G401 (cell line): ENCODE measurements at regions not wholly inside any gene's neighbourhood (a gene's known extent, or its start where the extent isn't known, plus 50 kb on each side); places are given as distances from the start of the nearest gene placed in this dataset.
"Not testable (repeated sequence)": the region's sequence is repeated elsewhere in the genome, so short reads cannot be mapped to it uniquely, and the experiment has no call there.

ENCODE experiments used
- DNase-seq: peaks from one replicate; pipeline ENCODE4 v3.0.0-alpha.2; 2015; ENCODE audit warnings: low spot score
- in situ Hi-C: cut with HindIII; loops from 2 replicates; pipeline ENCODE4 v1.10.0; 2016; ENCODE audit warnings: low sequenced_read_pairs, mixed read lengths

DNA sequence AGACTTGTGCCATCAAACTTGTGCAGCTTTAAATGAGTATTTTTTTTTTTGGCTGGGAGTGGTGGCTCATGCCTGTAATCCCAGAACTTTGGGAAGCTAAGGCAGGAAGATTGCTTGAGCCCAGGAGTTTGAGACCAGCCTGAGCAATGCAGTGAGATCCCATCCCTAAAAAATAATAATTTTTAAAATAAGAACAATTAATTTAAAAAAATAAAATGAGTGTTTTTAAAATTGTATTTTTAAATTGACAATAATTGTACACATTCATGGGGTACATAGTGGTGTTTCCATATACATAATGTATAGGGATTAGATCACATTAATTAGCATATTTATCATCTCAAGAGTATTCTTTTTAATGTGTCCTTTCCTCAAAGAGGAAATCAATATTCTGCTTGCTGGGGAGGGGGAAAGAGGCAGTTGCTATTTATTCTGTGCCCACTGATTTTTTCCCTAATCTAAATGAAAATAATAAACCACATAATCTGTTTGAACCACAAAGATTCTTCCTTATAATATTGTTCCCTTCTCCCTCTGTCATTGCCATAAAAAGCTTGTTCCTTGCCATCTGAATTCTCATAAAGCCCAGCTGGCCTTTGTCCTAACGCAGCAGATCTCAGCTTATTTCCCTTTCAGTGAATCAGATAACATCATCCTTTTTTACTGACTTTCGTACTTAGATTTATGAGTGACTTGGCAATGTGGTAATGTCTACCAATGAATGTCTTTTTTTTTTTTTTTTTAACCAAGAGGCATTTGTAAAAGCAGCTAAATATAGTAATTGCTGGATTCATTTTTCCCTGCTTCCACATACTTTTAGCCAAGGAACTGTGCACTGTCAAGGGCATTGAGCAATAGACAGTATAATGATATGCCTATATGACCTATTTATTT is 81.8 kb upstream of the RUBCNL start:
- no peak for DNase-seq

GRCh38 chr13:46467694-46468093 is 80.6 kb upstream of the RUBCNL start:
- in situ Hi-C loops, DNase-seq: not testable (repeated sequence)

More for the DNA sequence above, 81.8 kb upstream of the RUBCNL start:
- in situ Hi-C loops, result no loop called here

DNA sequence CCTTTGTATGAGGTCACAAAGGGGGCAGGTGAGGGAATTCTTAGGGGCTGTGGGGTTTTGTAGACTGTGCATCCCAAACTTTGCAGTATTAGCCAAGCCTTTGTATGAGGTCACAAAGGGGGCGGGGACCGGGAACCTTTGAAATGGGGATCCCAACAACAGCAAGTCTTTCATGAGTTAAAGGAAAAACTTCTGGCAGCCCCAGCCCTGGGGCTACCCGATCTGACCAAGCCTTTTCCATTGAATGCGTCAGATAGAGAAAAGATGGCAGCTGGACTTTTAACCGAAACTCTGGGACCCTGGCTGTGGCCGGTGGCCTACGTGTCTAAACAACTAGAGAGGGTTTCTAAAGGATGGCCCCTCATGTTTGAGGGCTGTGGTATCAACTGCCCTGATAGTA is 79.0 kb upstream of the RUBCNL start:
- in situ Hi-C loops, DNase-seq: not testable (repeated sequence)

- DNase-seq, result no peak
- in situ Hi-C loops, result no loop called here
Observed at GRCh38 chr13:46463719-46464118, 76.7 kb upstream of the RUBCNL start.

DNA sequence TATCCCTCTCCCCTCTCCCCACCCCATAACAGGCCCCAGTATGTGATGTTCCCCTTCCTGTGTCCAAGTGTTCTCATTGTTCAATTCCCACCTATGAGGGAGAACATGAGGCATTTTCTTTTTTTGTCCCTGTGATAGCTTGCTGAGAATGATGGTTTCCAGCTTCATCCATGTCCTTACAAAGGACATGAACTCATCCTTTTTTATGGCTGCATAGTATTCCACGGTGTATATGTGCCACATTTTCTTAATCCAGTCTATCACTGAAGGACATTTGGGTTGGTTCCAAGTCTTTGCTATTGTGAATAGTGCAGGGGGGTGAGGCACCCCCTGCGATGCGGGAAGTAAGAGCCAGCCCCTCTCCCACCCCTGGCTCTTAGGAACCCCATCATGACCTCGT is 73.2 kb upstream of the RUBCNL start:
- in situ Hi-C loops, DNase-seq: not testable (repeated sequence)

DNA sequence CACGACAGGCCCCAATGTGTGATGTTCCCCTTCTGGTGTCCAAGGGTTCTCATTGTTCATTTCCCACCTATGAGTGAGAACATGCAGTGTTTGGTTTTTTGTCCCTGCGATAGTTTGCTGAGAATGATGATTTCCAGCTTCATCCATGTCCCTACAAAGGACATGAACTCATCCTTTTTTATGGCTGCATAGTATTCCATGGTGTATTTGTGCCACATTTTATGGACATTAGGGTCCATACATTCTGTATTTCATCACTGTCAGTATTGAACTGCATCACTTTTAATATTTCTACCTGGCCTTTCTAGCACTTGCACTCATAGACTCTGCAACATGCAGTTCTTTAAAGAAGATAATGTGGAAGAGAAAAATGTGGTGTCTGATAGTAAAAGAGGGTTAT is 70.2 kb upstream of the RUBCNL start:
- DNase-seq, in situ Hi-C loops: not testable (repeated sequence)

DNA sequence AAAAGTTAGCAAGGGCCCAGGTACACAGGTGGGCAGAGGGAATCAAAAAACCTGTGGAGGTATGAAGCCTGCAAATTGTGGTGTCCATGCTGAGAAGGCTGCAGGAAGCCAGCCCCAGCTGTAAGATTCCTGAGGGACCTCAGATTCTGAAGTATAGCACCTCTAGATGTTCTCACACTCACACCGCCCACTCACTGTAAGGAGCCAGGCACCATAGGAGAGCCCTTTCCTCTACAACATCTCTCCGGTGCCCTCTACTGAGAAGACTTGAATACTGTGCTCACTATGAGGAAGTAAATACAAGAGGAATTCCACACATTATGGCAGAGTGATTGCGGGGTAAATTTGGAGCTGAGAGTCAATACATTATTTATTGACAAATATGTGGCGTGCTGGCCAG is 68.9 kb upstream of the RUBCNL start:
- DNase-seq, in situ Hi-C loops: not testable (repeated sequence)

DNA sequence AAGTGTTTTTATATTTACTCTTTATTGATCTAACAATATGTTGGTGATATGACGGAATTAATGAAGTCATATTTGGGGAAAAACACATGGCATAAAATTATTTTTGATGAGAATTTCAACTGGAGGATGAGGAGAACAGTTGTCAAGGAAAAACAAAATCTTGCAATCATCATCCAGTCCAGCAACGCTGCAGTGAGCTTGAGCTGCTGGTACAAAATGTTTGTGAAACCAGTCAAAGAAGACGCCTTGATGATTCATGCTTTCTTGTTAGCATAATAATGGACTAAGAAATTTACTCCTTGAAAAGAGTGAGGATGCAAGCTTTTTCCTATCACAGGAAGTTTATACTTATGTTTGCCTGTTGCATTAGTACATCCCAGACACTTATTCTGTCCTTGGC is 64.1 kb upstream of the RUBCNL start:
- in situ Hi-C loops, DNase-seq: not testable (repeated sequence)

GRCh38 chr13:46449949-46450348 is 62.9 kb upstream of the RUBCNL start:
- in situ Hi-C loops, DNase-seq: not testable (repeated sequence)

GRCh38 chr13:46448148-46448547 is 61.1 kb upstream of the RUBCNL start:
- in situ Hi-C loops, DNase-seq: not testable (repeated sequence)

GRCh38 chr13:46437808-46438404 is 50.9 kb upstream of the RUBCNL start:
- in situ Hi-C loops, DNase-seq: not testable (repeated sequence)
